Uterus (tissue), 3 donors: ENCODE measurements at regions not wholly inside any gene's neighbourhood (a gene's known extent, or its start where the extent isn't known, plus 50 kb on each side); places are given as distances from the start of the nearest gene placed in this dataset.

Source experiments
- DNase-seq, 2 donors: peaks; one replicate each; pipeline ENCODE4 v3.0.0-alpha.2; 2019 to 2020
- H3K27ac ChIP-seq, 2 donors: fragments of 200-600 bp; sonication (generic); 1 replicate in 1 of 2; 2 replicates in 1 of 2; pipeline ENCODE4 v1.5.1; 2016 to 2018
- H3K27me3 ChIP-seq, 2 donors: fragments of 200-600 bp; sonication (generic); one replicate each; pipeline ENCODE4 v1.5.1; 2018 to 2019; ENCODE audit warnings: control low read depth in 1 of 2
- H3K36me3 ChIP-seq, 2 donors: fragments of 200-600 bp; sonication (generic); one replicate each; pipeline ENCODE4 v1.5.1; 2019; ENCODE audit warnings: control low read depth in 1 of 2
- H3K4me1 ChIP-seq, 2 donors: fragments of 200-600 bp; sonication (generic); one replicate each; pipeline ENCODE4 v1.5.1; 2018 to 2019; ENCODE audit warnings: control low read depth in 1 of 2
- H3K4me3 ChIP-seq, 2 donors: fragments of 200-600 bp; sonication (generic); 1 replicate in 1 of 2; 2 replicates in 1 of 2; pipeline ENCODE4 v1.5.1; 2018 to 2019; ENCODE audit warnings: mild to moderate bottlenecking in 1 of 2
- H3K9me3 ChIP-seq, 2 donors: fragments of 200-600 bp; sonication (generic); one replicate each; pipeline ENCODE4 v1.5.1; 2019; ENCODE audit warnings: control low read depth in 1 of 2
- POLR2A ChIP-seq, 2 donors: fragments of 450-650 bp; IDR thresholded peaks; one replicate each; pipeline ENCODE4 v1.6.1; 2016; ENCODE audit warnings: antibody characterized with exemption in 2 of 2, mild to moderate bottlenecking in 1 of 2, moderate library complexity in 1 of 2
- intact Hi-C: fragments of 100-400 bp; cut with DNase I; formaldehyde crosslinking; loops from one replicate; pipeline ENCODE4 v1.15.1; 2023; ENCODE audit warnings: low total_unique reads
- TF ChIP-seq, protein P1 (sequence below), 4 experiments: fragments of 200-600 bp in 2 of 4; fragments of 450-650 bp in 2 of 4; sonication (generic) in 2 of 4; IDR thresholded peaks; one replicate each; pipeline ENCODE4 v1.5.1; 2016 to 2019; ENCODE audit warnings: antibody characterized with exemption in 4 of 4, mild to moderate bottlenecking in 2 of 4, moderate library complexity in 1 of 4
- donor health status: DM: yes; HTN: yes; CAD: no.

DNA sequence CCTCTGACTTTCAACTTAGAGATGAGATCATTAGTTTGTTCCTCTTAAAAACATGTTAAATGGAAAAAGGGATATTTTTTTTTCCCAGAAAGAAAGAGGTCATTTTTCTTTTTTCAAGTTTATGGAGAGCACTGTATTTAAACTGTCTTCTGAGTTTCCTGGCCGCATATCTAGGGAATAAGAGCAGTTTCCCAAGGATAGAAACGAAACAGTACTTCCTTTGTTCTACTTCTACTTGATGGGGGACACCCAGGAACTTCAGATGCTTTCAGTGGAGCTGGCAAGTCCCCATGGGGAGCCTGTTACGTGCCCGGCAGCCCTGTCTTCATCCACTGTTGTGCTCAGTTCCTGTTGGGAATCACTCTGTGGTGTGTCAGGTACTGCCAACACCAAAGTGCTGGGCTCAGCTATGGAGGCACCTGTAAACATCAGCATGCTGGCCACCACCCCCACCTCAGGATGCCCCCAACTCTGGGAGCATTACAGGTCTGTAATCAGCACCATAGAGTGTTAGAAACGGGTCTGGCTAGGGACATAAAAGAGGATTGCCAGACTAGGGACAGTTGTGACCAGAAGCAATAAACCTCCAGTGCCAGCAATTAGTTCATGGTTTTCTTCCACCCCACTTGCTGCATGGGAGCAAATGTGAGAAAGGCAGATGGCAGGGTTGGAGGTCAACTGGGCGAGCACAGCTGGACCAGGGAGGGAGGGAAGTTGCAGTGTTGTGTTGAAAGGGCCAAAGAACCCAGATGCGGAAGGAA lies 221.7 kb upstream of the ECI2 start:
- TF ChIP-seq POLR2A (IDR thresholded peaks at IDR 0.05), result no peak
- TF ChIP-seq, protein P1, sequence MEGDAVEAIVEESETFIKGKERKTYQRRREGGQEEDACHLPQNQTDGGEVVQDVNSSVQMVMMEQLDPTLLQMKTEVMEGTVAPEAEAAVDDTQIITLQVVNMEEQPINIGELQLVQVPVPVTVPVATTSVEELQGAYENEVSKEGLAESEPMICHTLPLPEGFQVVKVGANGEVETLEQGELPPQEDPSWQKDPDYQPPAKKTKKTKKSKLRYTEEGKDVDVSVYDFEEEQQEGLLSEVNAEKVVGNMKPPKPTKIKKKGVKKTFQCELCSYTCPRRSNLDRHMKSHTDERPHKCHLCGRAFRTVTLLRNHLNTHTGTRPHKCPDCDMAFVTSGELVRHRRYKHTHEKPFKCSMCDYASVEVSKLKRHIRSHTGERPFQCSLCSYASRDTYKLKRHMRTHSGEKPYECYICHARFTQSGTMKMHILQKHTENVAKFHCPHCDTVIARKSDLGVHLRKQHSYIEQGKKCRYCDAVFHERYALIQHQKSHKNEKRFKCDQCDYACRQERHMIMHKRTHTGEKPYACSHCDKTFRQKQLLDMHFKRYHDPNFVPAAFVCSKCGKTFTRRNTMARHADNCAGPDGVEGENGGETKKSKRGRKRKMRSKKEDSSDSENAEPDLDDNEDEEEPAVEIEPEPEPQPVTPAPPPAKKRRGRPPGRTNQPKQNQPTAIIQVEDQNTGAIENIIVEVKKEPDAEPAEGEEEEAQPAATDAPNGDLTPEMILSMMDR (IDR thresholded peaks at IDR 0.05), result no peak
- H3K27me3 ChIP-seq, result no peaks in the 10 kb centered on the region
- intact Hi-C loops, result no loop called here
- no peaks in the 10 kb centered on the region for H3K4me1 ChIP-seq
- H3K27ac ChIP-seq, result peak overlapping the region in 1 of 2 donors; percentile 52
- H3K9me3 ChIP-seq, result no peaks in the 10 kb centered on the region
- DNase-seq, result no peak
- H3K4me3 ChIP-seq, result no peak overlapping the region
- no peaks in the 10 kb centered on the region for H3K36me3 ChIP-seq

- intact Hi-C loops, result no loop called here
- Histone ChIP-seq H3K4me1 (no peaks in the 10 kb centered on the region), H3K36me3 (no peaks in the 10 kb centered on the region), H3K4me3 (no peak overlapping the region), H3K27ac (no peak overlapping the region), H3K9me3 (no peaks in the 10 kb centered on the region), H3K27me3 (no peaks in the 10 kb centered on the region)
- no peak for DNase-seq
- no peak for TF ChIP-seq POLR2A (IDR thresholded peaks at IDR 0.05)
- TF ChIP-seq, protein P1 (IDR thresholded peaks at IDR 0.05), result no peak
These were observed 219.9 kb upstream of the ECI2 start for GRCh38 chr6:4355241-4355640.

DNA sequence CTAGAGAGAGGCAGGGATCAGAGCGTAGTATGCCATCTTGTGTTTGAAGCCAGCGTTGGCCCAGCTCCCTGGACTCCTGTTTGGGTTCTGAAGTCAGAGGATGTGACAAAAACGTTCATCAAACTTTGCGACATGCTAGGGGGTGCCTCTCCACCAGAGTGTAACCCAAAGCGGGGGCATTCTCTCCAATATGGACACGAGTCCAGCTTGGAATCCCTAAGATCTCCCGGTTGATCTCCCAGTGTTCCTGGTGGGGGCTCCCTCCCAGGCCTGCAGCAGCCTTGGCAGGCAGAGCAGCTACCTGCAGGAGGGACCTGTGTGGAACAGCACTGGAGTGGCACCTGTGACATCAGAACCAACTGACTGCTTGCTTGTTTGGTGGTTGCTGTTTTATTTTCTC lies 218.8 kb upstream of the ECI2 start:
- no peak for DNase-seq
- Histone ChIP-seq H3K4me3 (no peak overlapping the region), H3K9me3 (no peaks in the 10 kb centered on the region), H3K4me1 (no peaks in the 10 kb centered on the region), H3K27me3 (no peaks in the 10 kb centered on the region), H3K36me3 (no peaks in the 10 kb centered on the region), H3K27ac (no peak overlapping the region)
- intact Hi-C loops, result no loop called here
- no peak for TF ChIP-seq POLR2A (IDR thresholded peaks at IDR 0.05)
- TF ChIP-seq, protein P1 (IDR thresholded peaks at IDR 0.05), result no peak

DNA sequence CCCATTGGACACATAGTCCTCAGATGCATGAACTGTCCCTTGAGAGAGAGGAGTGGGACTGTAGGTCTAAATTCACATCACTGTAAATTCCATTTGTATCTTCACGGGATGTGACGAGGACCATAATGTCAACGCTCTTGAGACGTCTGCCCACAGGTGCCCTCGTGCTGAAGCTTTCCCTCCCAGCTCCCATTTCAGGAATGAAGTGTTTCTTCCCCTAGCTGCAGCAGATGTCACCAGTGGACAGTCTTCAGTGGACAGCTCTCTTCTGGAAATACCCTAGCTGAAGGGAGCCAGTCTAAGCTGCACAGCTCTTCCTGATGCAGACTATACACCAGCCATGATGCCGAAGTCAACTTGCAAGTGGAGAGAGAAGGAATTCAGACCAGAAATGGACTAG lies 217.4 kb upstream of the ECI2 start:
- intact Hi-C loops, result no loop called here
- TF ChIP-seq, protein P1 (IDR thresholded peaks at IDR 0.05), result no peak
- TF ChIP-seq POLR2A (IDR thresholded peaks at IDR 0.05), result no peak
- DNase-seq, result no peak
- no peak overlapping the region for H3K4me3 ChIP-seq
- no peaks in the 10 kb centered on the region for H3K4me1 ChIP-seq
- no peaks in the 10 kb centered on the region for H3K9me3 ChIP-seq
- H3K27me3 ChIP-seq, result no peaks in the 10 kb centered on the region
- H3K36me3 ChIP-seq, result no peaks in the 10 kb centered on the region
- H3K27ac ChIP-seq, result peak overlapping the region in 1 of 2 donors; percentile 70

DNA sequence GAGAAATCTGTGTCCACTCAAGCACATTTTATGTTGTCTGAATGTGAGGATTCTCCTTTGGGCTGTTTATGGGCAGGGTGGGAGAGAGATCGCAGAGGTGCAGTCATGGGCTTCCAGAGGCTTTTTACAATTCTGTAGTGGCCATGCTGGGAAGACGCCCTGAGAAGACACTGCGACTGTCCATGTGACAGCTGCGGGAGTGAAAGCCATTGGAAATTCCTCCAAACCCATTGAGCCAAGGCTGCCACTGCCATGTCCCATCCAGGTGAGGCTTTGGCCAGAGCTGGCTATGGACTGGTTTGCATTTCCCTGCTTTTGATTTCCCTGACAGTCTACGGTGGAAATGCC lies 216.9 kb upstream of the ECI2 start:
- TF ChIP-seq, protein P1 (IDR thresholded peaks at IDR 0.05), result no peak
- H3K4me3 ChIP-seq, result no peak overlapping the region
- H3K4me1 ChIP-seq, result no peaks in the 10 kb centered on the region
- no peaks in the 10 kb centered on the region for H3K9me3 ChIP-seq
- peak overlapping the region; percentile 44 to 70 for H3K27ac ChIP-seq
- no peaks in the 10 kb centered on the region for H3K36me3 ChIP-seq
- intact Hi-C loops, result no loop called here
- no peaks in the 10 kb centered on the region for H3K27me3 ChIP-seq
- no peak for DNase-seq
